ENCODE measurements at regions not wholly inside any gene's neighbourhood (a gene's known extent, or its start where the extent isn't known, plus 50 kb on each side); places are given as distances from the start of the nearest gene placed in this dataset.

DNA sequence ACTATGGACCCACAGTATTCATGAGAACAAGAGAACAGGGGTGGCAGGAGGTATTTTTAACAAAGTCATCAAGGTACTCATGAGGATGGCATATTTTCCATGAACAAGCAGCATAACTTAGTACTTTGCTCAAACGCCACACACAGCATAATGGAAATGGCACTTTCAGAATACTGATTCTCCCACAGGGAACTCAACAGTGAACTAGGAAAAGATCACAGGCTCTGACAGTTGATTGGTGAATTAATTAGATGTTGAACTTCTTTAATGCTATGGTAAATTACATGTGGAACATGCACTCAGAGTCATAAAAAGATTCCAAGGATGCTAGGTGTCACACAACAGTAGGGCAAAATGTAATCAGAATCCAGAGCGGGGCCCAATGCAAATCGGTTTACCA lies 1088.6 kb upstream of the C9orf72 start:
- Histone ChIP-seq H3K4me1 (no peaks in the 10 kb centered on the region), H3K36me3 (no peaks in the 10 kb centered on the region), H3K4me3 (no peak overlapping the region), H3K27ac (replicated peaks in 1 of 4) (no peak overlapping the region), H3K9me3 (no peaks in the 10 kb centered on the region), H3K27me3 (no peaks in the 10 kb centered on the region)
- no peak for DNase-seq (ENCODE audit: extremely low spot score)
- TF ChIP-seq EP300 (IDR thresholded peaks at IDR 0.05) = no peak
- TF ChIP-seq POLR2A (IDR thresholded peaks at IDR 0.05; ENCODE audit: low read depth) = no peak
- TF ChIP-seq POLR2AphosphoS5 (IDR thresholded peaks at IDR 0.05) = no peak
- TF ChIP-seq, protein P1, sequence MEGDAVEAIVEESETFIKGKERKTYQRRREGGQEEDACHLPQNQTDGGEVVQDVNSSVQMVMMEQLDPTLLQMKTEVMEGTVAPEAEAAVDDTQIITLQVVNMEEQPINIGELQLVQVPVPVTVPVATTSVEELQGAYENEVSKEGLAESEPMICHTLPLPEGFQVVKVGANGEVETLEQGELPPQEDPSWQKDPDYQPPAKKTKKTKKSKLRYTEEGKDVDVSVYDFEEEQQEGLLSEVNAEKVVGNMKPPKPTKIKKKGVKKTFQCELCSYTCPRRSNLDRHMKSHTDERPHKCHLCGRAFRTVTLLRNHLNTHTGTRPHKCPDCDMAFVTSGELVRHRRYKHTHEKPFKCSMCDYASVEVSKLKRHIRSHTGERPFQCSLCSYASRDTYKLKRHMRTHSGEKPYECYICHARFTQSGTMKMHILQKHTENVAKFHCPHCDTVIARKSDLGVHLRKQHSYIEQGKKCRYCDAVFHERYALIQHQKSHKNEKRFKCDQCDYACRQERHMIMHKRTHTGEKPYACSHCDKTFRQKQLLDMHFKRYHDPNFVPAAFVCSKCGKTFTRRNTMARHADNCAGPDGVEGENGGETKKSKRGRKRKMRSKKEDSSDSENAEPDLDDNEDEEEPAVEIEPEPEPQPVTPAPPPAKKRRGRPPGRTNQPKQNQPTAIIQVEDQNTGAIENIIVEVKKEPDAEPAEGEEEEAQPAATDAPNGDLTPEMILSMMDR (IDR thresholded peaks at IDR 0.05) = no peak
- intact Hi-C loops (cut with DNase I) = no loop called here
- WGBS = 84% methylated on average over 3 of the region's 3 CpGs

DNA sequence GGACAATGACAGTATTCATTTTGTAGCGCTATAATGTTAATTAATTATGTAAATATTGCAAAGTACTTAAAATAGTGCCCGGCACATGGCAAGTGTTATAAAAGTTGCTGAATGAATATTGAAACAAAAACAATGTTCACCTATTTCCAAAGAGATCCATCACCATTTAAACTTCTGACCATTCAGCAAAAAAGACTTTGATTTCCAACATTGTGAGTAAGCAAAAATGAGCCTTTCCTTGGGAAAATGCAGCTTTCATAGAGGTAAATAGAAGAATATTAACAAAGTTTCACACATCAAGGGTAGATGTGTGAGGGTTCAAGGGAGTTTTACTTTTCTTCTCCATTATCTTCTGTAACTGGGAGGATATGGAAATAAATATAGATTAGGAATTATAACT lies 1089.4 kb upstream of the C9orf72 start:
- no peaks in the 10 kb centered on the region for H3K36me3 ChIP-seq
- no peak overlapping the region for H3K27ac ChIP-seq (replicated peaks in 1 of 4)
- H3K4me3 ChIP-seq = no peak overlapping the region
- H3K9me3 ChIP-seq = no peaks in the 10 kb centered on the region
- intact Hi-C loops (cut with DNase I) = no loop called here
- H3K27me3 ChIP-seq = no peaks in the 10 kb centered on the region
- no peak for DNase-seq (ENCODE audit: extremely low spot score)
- no peaks in the 10 kb centered on the region for H3K4me1 ChIP-seq
- 89% methylated on average over 2 of the region's 2 CpGs for whole genome bisulfite sequencing
- TF ChIP-seq, protein P1 (IDR thresholded peaks at IDR 0.05) = no peak
- TF ChIP-seq POLR2A (IDR thresholded peaks at IDR 0.05; ENCODE audit: low read depth) (no peak), POLR2AphosphoS5 (IDR thresholded peaks at IDR 0.05) (no peak), EP300 (IDR thresholded peaks at IDR 0.05) (no peak)

DNA sequence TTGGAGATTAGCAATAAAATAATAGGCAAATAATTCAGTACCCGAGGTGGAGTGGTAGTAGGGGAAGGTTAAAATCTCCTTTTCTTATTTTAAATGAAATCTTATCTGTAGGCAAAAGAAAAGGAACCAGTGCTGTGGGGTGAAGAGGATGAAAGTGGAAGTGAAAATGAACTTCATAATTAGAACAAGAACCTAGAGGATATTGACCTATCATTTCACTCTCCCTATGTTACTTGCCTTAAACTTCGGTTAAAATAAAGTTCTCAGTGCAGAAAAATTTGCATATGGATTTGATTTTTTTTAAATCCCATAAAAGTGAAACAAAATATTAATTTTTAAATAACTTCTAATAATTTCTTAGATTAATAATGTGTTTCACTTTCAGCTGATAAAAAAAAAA lies 1094.9 kb upstream of the C9orf72 start:
- no peaks in the 10 kb centered on the region for H3K4me1 ChIP-seq
- no peak overlapping the region for H3K4me3 ChIP-seq
- WGBS = 87% methylated on average over 2 of the region's 2 CpGs
- H3K27ac ChIP-seq (replicated peaks in 1 of 4) = no peak overlapping the region
- H3K36me3 ChIP-seq = no peaks in the 10 kb centered on the region
- TF ChIP-seq, protein P1 (IDR thresholded peaks at IDR 0.05) = no peak
- TF ChIP-seq EP300 (IDR thresholded peaks at IDR 0.05) = no peak
- no peak for TF ChIP-seq POLR2A (IDR thresholded peaks at IDR 0.05; ENCODE audit: low read depth)
- H3K9me3 ChIP-seq = no peaks in the 10 kb centered on the region
- H3K27me3 ChIP-seq = no peaks in the 10 kb centered on the region
- intact Hi-C loops (cut with DNase I) = no loop called here
- DNase-seq (ENCODE audit: extremely low spot score) = no peak

DNA sequence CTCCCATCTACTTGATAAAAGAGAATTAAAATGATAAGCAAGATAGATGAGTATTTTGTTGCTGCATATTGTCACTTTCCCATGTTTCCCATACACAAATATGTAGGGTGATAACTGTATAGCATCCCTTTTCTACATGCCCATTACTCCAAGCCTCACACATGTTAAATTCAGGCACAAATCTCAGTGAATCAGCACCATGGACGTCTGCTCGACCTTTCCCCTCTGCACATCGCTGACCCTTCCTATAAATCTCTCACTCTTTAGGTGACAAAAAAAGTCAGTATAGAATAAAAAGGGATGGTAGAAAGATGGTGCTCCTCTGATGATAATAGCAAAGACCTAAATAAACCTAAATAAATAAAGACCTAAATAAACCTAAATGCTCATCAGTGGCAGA lies 1097.7 kb upstream of the C9orf72 start:
- no peaks in the 10 kb centered on the region for H3K4me1 ChIP-seq
- intact Hi-C loops (cut with DNase I) = no loop called here
- no peak overlapping the region for H3K4me3 ChIP-seq
- H3K36me3 ChIP-seq = no peaks in the 10 kb centered on the region
- no peak for TF ChIP-seq EP300 (IDR thresholded peaks at IDR 0.05)
- TF ChIP-seq, protein P1 (IDR thresholded peaks at IDR 0.05) = no peak
- no peak for TF ChIP-seq POLR2AphosphoS5 (IDR thresholded peaks at IDR 0.05)
- TF ChIP-seq POLR2A (IDR thresholded peaks at IDR 0.05; ENCODE audit: low read depth) = no peak
- 63% methylated on average over 3 of the region's 3 CpGs for WGBS
- H3K27ac ChIP-seq (replicated peaks in 1 of 4) = no peak overlapping the region
- no peak for DNase-seq (ENCODE audit: extremely low spot score)
- no peaks in the 10 kb centered on the region for H3K9me3 ChIP-seq
- H3K27me3 ChIP-seq = no peaks in the 10 kb centered on the region

DNA sequence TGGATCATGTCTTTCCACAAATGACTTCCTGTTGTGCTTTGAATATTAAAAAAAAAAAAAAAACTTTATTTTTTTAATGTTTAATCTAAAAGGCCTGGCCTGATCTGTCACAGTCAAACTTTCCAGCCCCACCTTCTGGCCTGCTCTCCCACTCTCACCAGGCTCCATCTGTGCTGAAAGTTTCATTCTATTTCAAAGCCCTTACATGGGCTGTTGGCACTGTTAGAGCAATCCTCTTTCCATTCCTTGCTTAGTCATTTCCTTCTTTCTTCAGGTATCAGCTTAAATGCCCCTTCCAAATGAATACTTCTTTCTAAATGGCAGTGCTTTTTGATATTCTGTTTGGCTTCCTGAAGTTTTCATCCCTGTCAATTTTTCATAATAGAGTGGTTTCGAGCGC lies 1104.8 kb upstream of the C9orf72 start:
- no peaks in the 10 kb centered on the region for H3K36me3 ChIP-seq

More for the DNA sequence above, 1104.8 kb upstream of the C9orf72 start:
- Histone ChIP-seq H3K4me1 (no peaks in the 10 kb centered on the region), H3K4me3 (no peak overlapping the region), H3K27ac (replicated peaks in 1 of 4) (no peak overlapping the region), H3K9me3 (no peaks in the 10 kb centered on the region), H3K27me3 (no peaks in the 10 kb centered on the region)
- TF ChIP-seq POLR2A (IDR thresholded peaks at IDR 0.05; ENCODE audit: low read depth) = no peak
- TF ChIP-seq, protein P1 (IDR thresholded peaks at IDR 0.05) = no peak
- intact Hi-C loops (cut with DNase I) = no loop called here
- DNase-seq (ENCODE audit: extremely low spot score) = no peak
- WGBS = 100% methylated on average over 2 of the region's 2 CpGs

Data from esophagus muscularis mucosa (tissue), 4 donors.